Adrenal gland (tissue), 5 donors: ENCODE measurements at regions not wholly inside any gene's neighbourhood (a gene's known extent, or its start where the extent isn't known, plus 50 kb on each side); places are given as distances from the start of the nearest gene placed in this dataset.

Experiments
- POLR2A ChIP-seq, 2 donors: fragments of 450-650 bp; IDR thresholded peaks; one replicate each; pipeline ENCODE4 v1.6.1; 2017; ENCODE audit warnings: antibody characterized with exemption in 2 of 2, mild to moderate bottlenecking in 2 of 2, moderate library complexity in 1 of 2
- TF ChIP-seq, protein P1 (sequence below), 6 experiments: fragments of 450-650 bp in 4 of 6; fragments of 200-600 bp in 2 of 6; sonication (generic) in 1 of 6; IDR thresholded peaks; 1 replicate in 5 of 6; 2 replicates in 1 of 6; pipeline versions ENCODE4 v1.5.1 to v1.8.0; 2016 to 2021; ENCODE audit warnings: antibody characterized with exemption in 6 of 6, mild to moderate bottlenecking in 2 of 6, moderate library complexity in 1 of 6
- donor health status: DM: no; HTN: no; CAD: no.

DNA sequence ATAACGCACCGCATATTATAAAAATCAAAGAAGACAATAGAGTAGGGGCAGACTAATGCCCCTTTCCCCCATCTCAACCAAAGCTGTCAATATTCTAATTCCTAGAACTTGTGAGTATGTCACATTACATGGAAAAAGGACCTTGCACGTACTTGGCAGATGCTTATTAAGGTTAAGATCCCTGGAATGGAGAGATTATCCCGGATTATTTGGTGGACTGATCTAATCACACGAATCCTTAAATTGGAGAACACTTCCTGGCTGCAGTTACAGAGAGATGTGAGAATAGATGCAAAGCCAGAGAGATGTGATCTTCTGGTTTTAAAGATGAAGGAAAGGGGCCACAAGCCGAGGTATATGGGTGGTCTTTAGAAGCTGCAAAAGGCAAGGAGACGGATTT is 548.7 kb downstream of the SPRY1 start:
- TF ChIP-seq, protein P1, sequence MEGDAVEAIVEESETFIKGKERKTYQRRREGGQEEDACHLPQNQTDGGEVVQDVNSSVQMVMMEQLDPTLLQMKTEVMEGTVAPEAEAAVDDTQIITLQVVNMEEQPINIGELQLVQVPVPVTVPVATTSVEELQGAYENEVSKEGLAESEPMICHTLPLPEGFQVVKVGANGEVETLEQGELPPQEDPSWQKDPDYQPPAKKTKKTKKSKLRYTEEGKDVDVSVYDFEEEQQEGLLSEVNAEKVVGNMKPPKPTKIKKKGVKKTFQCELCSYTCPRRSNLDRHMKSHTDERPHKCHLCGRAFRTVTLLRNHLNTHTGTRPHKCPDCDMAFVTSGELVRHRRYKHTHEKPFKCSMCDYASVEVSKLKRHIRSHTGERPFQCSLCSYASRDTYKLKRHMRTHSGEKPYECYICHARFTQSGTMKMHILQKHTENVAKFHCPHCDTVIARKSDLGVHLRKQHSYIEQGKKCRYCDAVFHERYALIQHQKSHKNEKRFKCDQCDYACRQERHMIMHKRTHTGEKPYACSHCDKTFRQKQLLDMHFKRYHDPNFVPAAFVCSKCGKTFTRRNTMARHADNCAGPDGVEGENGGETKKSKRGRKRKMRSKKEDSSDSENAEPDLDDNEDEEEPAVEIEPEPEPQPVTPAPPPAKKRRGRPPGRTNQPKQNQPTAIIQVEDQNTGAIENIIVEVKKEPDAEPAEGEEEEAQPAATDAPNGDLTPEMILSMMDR (IDR thresholded peaks at IDR 0.05) = no peak
- no peak for TF ChIP-seq POLR2A (IDR thresholded peaks at IDR 0.05)
